HUES6 (cell line): ENCODE measurements at regions not wholly inside any gene's neighbourhood (a gene's known extent, or its start where the extent isn't known, plus 50 kb on each side); places are given as distances from the start of the nearest gene placed in this dataset.

Experiments
- H3K27ac ChIP-seq: 2 replicates; pipeline ENCODE4 v1.7.0; 2013; ENCODE audit warnings: low read depth, mild to moderate bottlenecking, low read length, inconsistent platforms
- H3K27me3 ChIP-seq: 2 replicates; pipeline ENCODE4 v1.6.1; 2013; ENCODE audit warnings: low read length; ENCODE audit not compliant: control insufficient read depth, insufficient read depth
- H3K36me3 ChIP-seq: 2 replicates; pipeline ENCODE4 v1.6.1; 2013; ENCODE audit warnings: low read length; ENCODE audit not compliant: control insufficient read depth, insufficient read depth
- H3K4me1 ChIP-seq: 2 replicates; pipeline ENCODE4 v1.6.1; 2013; ENCODE audit warnings: low read length; ENCODE audit not compliant: control insufficient read depth, insufficient read depth
- H3K4me3 ChIP-seq: 2 replicates; pipeline ENCODE4 v1.5.1; 2013; ENCODE audit warnings: low read depth, low read length
- H3K9ac ChIP-seq: one replicate; pipeline ENCODE4 v1.6.1; 2013; ENCODE audit warnings: mild to moderate bottlenecking, low read length
- H3K9me3 ChIP-seq: 2 replicates; pipeline ENCODE4 v1.6.1; 2013; ENCODE audit warnings: low read depth, low read length; ENCODE audit not compliant: control insufficient read depth, insufficient read depth

DNA sequence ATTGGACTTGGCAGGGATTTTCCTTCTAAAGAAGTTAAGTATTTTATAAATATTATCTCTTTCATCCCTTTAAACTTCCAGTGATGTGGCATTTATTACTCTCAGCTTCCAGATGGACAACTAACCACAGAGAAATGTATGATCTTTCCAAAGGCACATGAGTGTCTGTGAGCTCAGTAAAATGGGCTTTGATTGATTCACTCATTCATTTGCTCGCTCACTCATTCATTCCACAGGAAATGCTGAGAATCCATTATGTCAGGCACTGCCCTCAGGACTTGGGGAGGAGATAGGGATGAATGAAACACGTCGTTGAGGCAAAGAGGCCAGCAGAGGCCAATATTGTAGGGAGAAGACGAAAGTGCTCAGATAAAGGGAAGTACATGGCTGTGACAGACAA, 359.3 kb downstream of the EFNB2 start:
- H3K27ac ChIP-seq: no peak overlapping the region

DNA sequence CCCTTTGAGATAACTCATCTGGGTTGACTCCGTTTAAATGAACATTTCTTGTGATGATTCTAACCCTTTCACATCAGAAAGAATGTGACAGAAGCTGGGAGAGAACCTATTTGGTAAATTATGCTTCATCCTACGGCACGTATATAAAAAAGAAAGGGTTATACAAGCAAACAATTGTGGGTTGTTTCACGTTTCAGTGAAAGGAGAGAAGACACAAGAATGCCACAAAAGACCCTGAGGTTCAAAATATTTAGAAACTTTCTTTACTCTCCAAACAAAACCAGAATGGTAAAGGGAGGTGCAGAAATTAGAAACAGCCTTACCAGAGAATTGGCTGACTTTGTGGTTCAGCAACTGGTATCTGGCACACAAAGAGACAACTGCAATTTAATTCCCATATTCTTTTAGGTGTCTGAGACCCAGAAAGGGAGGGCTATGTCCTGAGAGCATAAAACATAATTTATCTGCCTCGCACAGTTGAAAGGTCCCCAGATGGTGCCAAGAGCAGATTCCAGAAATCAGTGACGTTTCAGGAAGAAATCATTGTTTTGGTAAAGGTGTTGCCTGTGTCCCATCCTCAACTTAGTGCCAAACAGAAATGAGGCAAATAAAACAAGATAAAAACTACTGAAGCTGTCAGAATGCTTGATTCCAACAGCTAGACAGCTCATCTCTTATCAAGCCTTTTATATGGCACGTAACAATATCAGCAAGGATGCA, 361.4 kb downstream of the EFNB2 start:
- no peaks in the 10 kb centered on the region for H3K9me3 ChIP-seq
- no peak overlapping the region for H3K4me3 ChIP-seq
- H3K27me3 ChIP-seq: no peaks in the 10 kb centered on the region
- H3K4me1 ChIP-seq: no peaks in the 10 kb centered on the region
- H3K27ac ChIP-seq: no peak overlapping the region
- H3K9ac ChIP-seq: no peak overlapping the region
- H3K36me3 ChIP-seq: no peaks in the 10 kb centered on the region

More for the DNA sequence above, 359.3 kb downstream of the EFNB2 start:
- no peak overlapping the region for H3K9ac ChIP-seq
- H3K36me3 ChIP-seq: no peaks in the 10 kb centered on the region
- no peak overlapping the region for H3K4me3 ChIP-seq
- no peaks in the 10 kb centered on the region; the same call in 1 of the 2 replicates for H3K9me3 ChIP-seq
- no peaks in the 10 kb centered on the region for H3K4me1 ChIP-seq
- H3K27me3 ChIP-seq: no peaks in the 10 kb centered on the region

DNA sequence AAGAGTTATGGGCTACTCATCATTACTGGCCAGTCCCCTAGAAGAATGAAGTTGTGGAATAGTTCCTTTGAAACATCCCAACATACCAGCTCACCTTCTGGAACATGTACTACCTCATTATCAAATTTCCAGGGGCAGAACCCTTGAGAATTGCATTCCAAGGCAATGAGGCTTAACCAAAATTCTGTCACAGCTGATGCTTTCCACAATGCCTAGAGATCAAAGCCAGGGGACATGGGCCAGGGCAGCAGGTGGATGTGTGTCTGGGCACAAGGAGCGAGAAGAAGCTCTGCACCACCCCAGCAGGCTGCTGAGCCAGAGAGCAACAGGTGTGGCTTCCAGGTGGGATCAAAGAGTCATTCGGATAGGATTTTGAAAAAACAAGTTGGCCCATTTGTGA, 362.1 kb downstream of the EFNB2 start:
- Histone ChIP-seq H3K9ac (no peak overlapping the region), H3K36me3 (no peaks in the 10 kb centered on the region), H3K4me3 (no peak overlapping the region), H3K9me3 (no peaks in the 10 kb centered on the region), H3K27ac (no peak overlapping the region), H3K27me3 (no peaks in the 10 kb centered on the region), H3K4me1 (no peaks in the 10 kb centered on the region)

DNA sequence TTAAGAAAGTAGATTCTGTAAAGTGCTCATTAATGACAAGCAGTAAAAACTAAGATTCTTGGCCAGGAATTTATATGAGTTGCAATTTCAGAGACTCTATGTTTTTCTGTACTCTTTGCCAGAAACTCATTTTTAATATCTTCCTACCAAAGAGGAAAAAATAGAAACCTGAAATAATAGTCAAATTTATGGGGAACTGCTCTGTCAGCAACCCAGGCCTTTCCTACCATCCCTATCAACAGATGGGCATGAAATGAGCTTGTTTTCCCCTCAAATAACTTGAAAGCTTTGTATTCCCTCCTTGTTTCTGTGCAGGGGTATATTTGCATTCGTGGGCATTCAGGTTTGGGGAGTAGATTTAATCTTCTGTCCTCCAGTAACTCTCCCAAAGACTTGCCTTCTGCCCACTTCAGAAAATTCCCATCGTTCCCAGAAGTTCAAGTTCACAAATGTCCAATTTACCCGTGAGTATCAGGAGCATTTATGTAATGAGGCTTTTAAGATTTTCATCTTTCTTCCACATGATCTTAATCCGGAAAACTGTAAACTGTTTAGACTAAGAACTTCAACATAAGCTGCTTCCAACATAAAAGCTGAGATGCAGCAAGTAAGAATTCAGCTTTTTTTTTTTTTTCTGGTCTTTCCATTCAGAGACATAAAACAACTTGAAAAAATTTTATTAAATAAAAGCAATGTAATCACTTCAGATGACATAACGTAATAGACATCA, 363.1 kb downstream of the EFNB2 start:
- no peaks in the 10 kb centered on the region for H3K9me3 ChIP-seq

DNA sequence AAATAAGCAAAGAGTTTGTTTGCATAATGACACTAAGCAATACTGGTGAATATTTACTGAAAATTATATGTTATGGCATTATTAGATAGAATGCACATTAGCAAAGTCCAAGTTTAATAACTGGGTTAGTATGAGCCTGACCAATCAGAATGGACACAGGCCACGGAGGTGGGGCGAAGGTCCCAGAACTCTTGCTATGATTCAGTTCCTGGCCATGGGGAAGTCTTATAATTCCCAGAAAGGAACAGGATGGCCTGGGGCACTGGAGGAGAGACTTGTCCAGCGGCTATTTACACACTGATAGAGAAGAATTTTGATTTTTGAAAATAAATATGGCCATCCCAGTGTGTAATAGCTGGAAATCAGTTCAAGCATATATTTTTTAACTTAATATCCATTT, 372.0 kb downstream of the EFNB2 start:
- Histone ChIP-seq H3K4me1 (no peaks in the 10 kb centered on the region), H3K9ac (no peak overlapping the region), H3K4me3 (no peak overlapping the region), H3K9me3 (no peaks in the 10 kb centered on the region), H3K27ac (no peak overlapping the region), H3K27me3 (no peaks in the 10 kb centered on the region), H3K36me3 (no peaks in the 10 kb centered on the region)

More for the DNA sequence above, 363.1 kb downstream of the EFNB2 start:
- Histone ChIP-seq H3K36me3 (no peaks in the 10 kb centered on the region), H3K4me1 (no peaks in the 10 kb centered on the region), H3K9ac (no peak overlapping the region), H3K4me3 (no peak overlapping the region), H3K27ac (no peak overlapping the region), H3K27me3 (no peaks in the 10 kb centered on the region)

DNA sequence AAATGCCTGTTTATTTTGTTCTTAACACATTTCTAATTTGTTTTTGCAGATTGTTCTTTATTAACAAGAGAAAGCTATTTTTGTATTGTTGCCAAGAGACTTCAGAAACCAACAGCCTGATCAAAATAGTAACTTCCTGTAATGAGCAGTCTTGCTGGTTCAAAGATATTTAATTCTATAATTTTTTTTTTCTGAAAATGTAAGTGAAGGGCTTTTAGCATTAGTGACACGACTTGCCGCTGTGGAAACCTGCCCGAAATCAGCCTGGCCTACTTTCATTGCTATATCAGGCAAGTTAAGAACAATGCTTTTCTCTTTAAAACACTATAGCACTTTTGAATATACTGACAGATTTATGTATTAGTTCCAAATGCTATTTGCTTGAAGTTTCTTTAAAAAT, 374.3 kb downstream of the EFNB2 start:
- H3K36me3 ChIP-seq: no peaks in the 10 kb centered on the region
- no peaks in the 10 kb centered on the region for H3K27me3 ChIP-seq
- H3K9me3 ChIP-seq: no peaks in the 10 kb centered on the region
- no peak overlapping the region for H3K9ac ChIP-seq
- no peak overlapping the region for H3K27ac ChIP-seq
- no peaks in the 10 kb centered on the region for H3K4me1 ChIP-seq
- no peak overlapping the region for H3K4me3 ChIP-seq

DNA sequence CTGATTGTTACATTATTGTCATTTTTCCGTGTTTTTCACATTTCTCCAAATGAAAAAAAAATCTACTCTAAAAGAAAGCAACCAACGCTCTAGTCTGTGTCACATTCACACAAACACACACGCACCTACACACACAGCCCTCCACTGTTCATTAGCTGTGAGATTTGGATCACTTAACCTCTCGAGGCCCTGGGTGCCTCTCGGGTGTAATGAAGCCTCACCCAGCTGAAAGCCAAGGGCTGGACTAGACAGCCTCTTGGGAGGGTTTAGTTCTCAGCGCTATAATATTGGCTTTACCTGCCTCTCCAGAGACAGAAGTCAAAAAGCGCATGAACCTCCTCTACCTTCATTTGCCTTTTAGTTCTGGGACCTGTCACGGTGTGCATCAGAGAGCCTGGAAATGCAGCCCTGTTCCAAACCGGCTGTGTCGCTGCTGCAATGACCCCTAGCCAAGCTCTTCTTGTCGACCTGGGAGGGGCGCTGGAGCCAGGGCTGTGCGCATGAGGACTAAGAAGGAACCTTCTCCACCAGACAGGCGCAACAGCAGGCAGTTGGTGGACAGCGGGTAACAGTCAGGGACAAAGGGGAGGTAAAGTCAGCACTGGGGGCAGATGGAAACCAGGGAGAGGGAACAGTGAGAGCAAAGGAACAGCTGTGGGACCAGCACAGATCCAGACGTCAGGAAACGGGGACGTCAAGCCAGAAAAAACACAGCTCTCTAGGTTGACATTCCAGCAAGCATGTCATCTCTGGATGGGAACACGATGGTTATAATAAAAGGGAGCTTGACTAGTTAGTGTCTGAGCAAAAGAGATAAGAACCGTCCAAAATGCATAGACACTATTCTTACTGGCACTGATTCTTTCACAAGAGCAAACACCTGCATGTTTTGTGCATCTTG, 375.9 kb downstream of the EFNB2 start:
- no peak overlapping the region for H3K9ac ChIP-seq
- H3K9me3 ChIP-seq: no peaks in the 10 kb centered on the region
- no peaks in the 10 kb centered on the region for H3K4me1 ChIP-seq
- H3K4me3 ChIP-seq: no peak overlapping the region
- H3K27me3 ChIP-seq: no peaks in the 10 kb centered on the region
- no peak overlapping the region for H3K27ac ChIP-seq
- no peaks in the 10 kb centered on the region for H3K36me3 ChIP-seq

DNA sequence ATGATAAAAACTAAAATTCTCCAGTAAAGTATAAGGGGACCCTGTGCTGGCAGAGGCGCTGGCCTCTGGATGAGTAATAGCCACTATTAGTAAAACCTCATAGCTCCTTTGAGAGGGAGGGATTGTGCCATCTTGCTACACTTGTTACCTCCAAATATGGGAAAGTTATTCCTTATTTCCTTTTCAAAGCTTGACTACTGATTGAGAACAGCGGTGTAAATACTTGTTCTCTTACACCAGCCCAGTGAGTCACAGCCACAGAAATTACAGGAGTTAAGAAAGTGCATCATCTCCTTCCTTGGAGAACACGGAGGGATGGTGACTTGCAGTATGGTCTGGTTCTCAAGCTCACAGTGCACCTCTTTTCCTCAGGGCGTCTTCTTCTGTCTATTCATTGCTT, 379.0 kb downstream of the EFNB2 start:
- H3K9ac ChIP-seq: no peak overlapping the region
- peaks cover 6% of the 10 kb centered on the region for H3K4me1 ChIP-seq
- H3K27ac ChIP-seq: no peak overlapping the region
- H3K36me3 ChIP-seq: no peaks in the 10 kb centered on the region
- H3K9me3 ChIP-seq: no peaks in the 10 kb centered on the region
- H3K27me3 ChIP-seq: no peaks in the 10 kb centered on the region
- no peak overlapping the region for H3K4me3 ChIP-seq

DNA sequence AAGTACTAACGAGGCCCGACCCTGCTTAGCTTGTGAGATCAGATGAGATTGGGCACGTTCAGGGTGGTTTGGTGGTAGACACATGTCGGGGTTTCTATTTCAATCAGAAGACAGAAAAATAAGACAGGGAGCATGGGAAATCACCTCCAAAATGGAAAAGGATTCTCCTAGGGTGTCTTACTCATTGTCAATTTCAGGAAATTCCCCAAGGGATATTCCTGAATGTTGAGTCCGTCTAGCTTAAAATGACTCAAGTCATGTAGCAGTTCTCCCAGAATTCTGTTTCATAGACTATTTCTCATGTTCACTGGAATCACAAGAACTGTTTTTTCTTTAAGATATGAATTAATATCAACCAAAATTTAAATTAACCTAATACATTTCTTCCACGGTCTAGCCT, 380.1 kb downstream of the EFNB2 start:
- Histone ChIP-seq H3K27ac (no peak overlapping the region), H3K9me3 (no peaks in the 10 kb centered on the region), H3K36me3 (no peaks in the 10 kb centered on the region), H3K27me3 (no peaks in the 10 kb centered on the region), H3K4me1 (peaks cover 11% of the 10 kb centered on the region), H3K9ac (no peak overlapping the region), H3K4me3 (no peak overlapping the region)

DNA sequence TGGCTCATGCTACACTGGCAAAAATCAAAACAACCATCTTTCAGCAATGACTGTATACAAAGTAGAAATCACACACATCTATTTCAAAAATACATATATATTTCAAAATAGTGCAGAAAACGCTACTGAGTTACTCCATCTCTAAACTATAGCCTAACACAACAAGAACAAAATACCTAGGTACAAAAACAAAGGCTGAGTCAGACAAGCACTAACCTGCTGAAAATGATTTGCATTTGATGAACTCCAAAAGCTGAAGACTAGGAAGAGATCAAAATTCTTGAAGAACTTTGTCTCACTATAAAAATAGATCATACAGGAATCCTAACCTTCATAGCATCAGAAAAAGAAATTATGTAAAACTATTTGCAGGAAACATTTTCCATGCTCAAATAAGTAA, 381.6 kb downstream of the EFNB2 start:
- H3K36me3 ChIP-seq: no peaks in the 10 kb centered on the region
- no peak overlapping the region for H3K27ac ChIP-seq
- H3K9me3 ChIP-seq: no peaks in the 10 kb centered on the region
- H3K27me3 ChIP-seq: no peaks in the 10 kb centered on the region
- H3K9ac ChIP-seq: no peak overlapping the region
- peaks cover 11% of the 10 kb centered on the region for H3K4me1 ChIP-seq
- H3K4me3 ChIP-seq: no peak overlapping the region

DNA sequence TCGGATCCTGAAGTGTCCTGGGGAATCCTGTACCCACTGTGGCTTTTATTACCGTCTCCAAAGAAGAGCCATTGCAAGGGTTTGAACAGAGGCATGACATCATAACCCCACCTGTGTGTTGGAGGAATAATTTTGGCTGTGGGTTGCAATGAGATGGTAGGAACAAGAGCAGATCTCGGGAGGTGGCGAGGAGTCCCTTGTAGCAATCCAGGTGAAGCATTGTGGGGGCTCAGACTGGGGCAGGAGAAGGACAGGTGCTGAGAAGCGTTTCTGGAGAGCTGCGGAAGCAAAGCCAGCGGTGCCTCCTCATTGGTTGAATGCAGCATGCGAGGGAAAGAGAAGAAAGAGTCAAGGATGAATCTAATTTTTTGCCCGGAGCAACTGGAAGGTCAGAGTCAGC, 382.4 kb downstream of the EFNB2 start:
- Histone ChIP-seq H3K4me3 (no peak overlapping the region), H3K36me3 (no peaks in the 10 kb centered on the region), H3K9me3 (no peaks in the 10 kb centered on the region), H3K27ac (no peak overlapping the region), H3K9ac (no peak overlapping the region), H3K4me1 (peaks cover 12% of the 10 kb centered on the region), H3K27me3 (no peaks in the 10 kb centered on the region)
